ENCODE measurements at regions not wholly inside any gene's neighbourhood (a gene's known extent, or its start where the extent isn't known, plus 50 kb on each side); places are given as distances from the start of the nearest gene placed in this dataset.
"Not testable (repeated sequence)": the region's sequence is repeated elsewhere in the genome, so short reads cannot be mapped to it uniquely, and the experiment has no call there.

GRCh38 chr4:110424144-110424543 lies 51.8 kb upstream of the ENPEP start:
- DNase-seq (ENCODE audit: low spot score): no peak

GRCh38 chr4:110418641-110419040 lies 57.3 kb upstream of the ENPEP start:
- DNase-seq (ENCODE audit: low spot score): no peak

- no peak for DNase-seq (ENCODE audit: low spot score)
Observed at GRCh38 chr4:110417136-110417535, 58.8 kb upstream of the ENPEP start.

- no peak for DNase-seq (ENCODE audit: low spot score)
Observed at GRCh38 chr4:110415478-110415877, 60.5 kb upstream of the ENPEP start.

- no peak for DNase-seq (ENCODE audit: low spot score)
Observed at GRCh38 chr4:110415041-110415440, 60.9 kb upstream of the ENPEP start.

- no peak for DNase-seq (ENCODE audit: low spot score)
Observed at GRCh38 chr4:110414561-110414920, 61.4 kb upstream of the ENPEP start.

GRCh38 chr4:110413807-110414560 lies 62.0 kb upstream of the ENPEP start:
- not testable (repeated sequence) for DNase-seq (ENCODE audit: low spot score)

GRCh38 chr4:110412354-110413065 lies 63.4 kb upstream of the ENPEP start:
- no peak for DNase-seq (ENCODE audit: low spot score)

GRCh38 chr4:110411574-110412011 lies 64.4 kb upstream of the ENPEP start:
- DNase-seq (ENCODE audit: low spot score): peak; percentile 58

GRCh38 chr4:110410853-110411573 lies 64.9 kb upstream of the ENPEP start:
- DNase-seq (ENCODE audit: low spot score): not testable (repeated sequence)

GRCh38 chr4:110400086-110400485 lies 75.9 kb upstream of the ENPEP start:
- no peak for DNase-seq (ENCODE audit: low spot score)

GRCh38 chr4:110399046-110399445 lies 76.9 kb upstream of the ENPEP start:
- DNase-seq (ENCODE audit: low spot score): not testable (repeated sequence)

- DNase-seq (ENCODE audit: low spot score): no peak
Observed at GRCh38 chr4:110396963-110397362, 79.0 kb upstream of the ENPEP start.

- DNase-seq (ENCODE audit: low spot score): no peak
Observed at GRCh38 chr4:110395421-110395820, 80.5 kb upstream of the ENPEP start.

- DNase-seq (ENCODE audit: low spot score): no peak
Observed at GRCh38 chr4:110394871-110395270, 81.1 kb upstream of the ENPEP start.

- no peak for DNase-seq (ENCODE audit: low spot score)
Observed at GRCh38 chr4:110381784-110382183, 94.2 kb upstream of the ENPEP start.

GRCh38 chr4:110372485-110372884 lies 103.5 kb upstream of the ENPEP start:
- DNase-seq (ENCODE audit: low spot score): no peak

- DNase-seq (ENCODE audit: low spot score): no peak
Observed at GRCh38 chr4:110371016-110371770, 104.8 kb upstream of the ENPEP start.

- DNase-seq (ENCODE audit: low spot score): no peak
Observed at GRCh38 chr4:110368409-110368808, 107.5 kb upstream of the ENPEP start.

GRCh38 chr4:110367156-110367555 lies 108.8 kb upstream of the ENPEP start:
- no peak for DNase-seq (ENCODE audit: low spot score)

- no peak for DNase-seq (ENCODE audit: low spot score)
Observed at GRCh38 chr4:110365761-110366160, 110.2 kb upstream of the ENPEP start.

All from HT-29 (cell line).